GM13976 (cell line): ENCODE measurements at regions not wholly inside any gene's neighbourhood (a gene's known extent, or its start where the extent isn't known, plus 50 kb on each side); places are given as distances from the start of the nearest gene placed in this dataset.

Source experiments
- DNase-seq: peaks from one replicate; pipeline ENCODE4 v3.0.0; 2012; ENCODE audit warnings: low spot score
- in situ Hi-C: fragments of 300-500 bp; cut with MboI; formaldehyde crosslinking; loops from one replicate; pipeline ENCODE4 v1.12.0; 2022; ENCODE audit warnings: low sequenced_read_pairs, mixed read lengths, inconsistent platforms; ENCODE audit not compliant: unreplicated experiment
- TF ChIP-seq, protein P1 (sequence below): IDR thresholded peaks from 2 replicates; pipeline ENCODE4 v1.5.1; 2012; ENCODE audit warnings: borderline replicate concordance, mild to moderate bottlenecking; ENCODE audit not compliant: insufficient read depth; ENCODE audit errors: extremely low read depth, missing control alignments, control extremely low read depth

DNA sequence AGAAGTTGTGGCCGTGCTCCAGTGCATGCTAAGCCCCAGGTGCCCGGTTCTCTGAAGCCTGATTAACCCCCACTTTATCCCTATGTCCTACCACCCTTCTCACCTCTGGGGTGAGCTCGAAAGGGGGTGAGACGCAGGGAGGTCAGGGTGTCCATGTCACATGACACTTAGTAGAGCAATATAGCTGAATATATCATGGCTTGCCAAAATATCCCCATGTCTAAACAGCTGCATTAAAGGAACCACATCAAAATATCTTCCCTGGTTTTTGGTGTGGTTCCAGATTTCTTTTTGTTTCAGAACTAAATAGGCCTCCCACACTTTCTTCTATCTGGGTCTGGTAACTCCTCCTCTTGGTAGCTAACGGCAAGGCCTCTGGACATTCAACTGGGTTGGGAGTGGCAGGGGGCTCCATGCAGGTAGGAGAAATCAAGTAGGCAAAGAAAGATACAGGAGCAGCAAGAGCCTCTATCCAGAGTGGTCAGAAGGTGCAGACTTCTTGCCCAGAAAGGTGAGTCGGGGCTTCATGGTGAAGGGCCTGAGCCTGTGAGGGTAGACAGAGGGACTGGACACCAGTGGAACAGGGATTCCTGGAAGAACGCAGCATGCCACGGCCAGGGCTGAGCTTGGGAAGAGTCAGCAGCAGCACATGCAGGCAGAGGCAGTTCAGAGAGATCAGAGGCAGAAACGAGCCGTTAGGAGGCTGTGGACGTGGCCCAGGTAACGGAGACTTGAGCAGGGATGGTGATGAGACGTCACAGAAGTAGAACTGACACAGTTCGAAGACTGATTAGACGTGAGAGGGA is 202.8 kb upstream of the DIO3 start:
- no peak for DNase-seq
- TF ChIP-seq, protein P1, sequence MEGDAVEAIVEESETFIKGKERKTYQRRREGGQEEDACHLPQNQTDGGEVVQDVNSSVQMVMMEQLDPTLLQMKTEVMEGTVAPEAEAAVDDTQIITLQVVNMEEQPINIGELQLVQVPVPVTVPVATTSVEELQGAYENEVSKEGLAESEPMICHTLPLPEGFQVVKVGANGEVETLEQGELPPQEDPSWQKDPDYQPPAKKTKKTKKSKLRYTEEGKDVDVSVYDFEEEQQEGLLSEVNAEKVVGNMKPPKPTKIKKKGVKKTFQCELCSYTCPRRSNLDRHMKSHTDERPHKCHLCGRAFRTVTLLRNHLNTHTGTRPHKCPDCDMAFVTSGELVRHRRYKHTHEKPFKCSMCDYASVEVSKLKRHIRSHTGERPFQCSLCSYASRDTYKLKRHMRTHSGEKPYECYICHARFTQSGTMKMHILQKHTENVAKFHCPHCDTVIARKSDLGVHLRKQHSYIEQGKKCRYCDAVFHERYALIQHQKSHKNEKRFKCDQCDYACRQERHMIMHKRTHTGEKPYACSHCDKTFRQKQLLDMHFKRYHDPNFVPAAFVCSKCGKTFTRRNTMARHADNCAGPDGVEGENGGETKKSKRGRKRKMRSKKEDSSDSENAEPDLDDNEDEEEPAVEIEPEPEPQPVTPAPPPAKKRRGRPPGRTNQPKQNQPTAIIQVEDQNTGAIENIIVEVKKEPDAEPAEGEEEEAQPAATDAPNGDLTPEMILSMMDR = no peak
- in situ Hi-C loops = no loop called here

- in situ Hi-C loops = no loop called here
- no peak for DNase-seq
Observed at GRCh38 chr14:101359221-101360053, 201.9 kb upstream of the DIO3 start.

GRCh38 chr14:101360054-101360911 is 201.0 kb upstream of the DIO3 start:
- TF ChIP-seq, protein P1 = no peak
- DNase-seq = no peak
- in situ Hi-C loops = no loop called here

More at GRCh38 chr14:101359221-101360053, 201.9 kb upstream of the DIO3 start:
- TF ChIP-seq, protein P1 = no peak

DNA sequence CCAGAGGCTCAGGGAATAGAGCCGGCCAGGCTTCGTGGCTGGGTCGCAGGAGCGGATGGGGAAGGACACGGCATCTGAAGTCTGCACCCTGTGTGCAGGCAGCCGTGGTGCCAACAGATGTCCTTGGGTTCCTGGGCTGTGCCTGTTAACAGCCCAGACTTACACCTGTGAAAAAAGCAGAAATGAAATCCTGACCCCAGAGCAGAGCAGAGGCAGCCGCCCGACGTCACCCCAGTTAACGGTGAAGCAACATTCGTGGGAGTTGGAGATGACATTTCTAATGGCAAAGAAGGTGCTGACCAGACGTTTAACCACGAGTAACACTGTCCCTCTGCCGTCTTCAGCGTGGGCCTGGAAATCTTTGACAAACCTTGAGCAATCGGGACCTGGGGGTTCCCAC is 200.3 kb upstream of the DIO3 start:
- in situ Hi-C loops = no loop called here
- DNase-seq = peak; percentile 25
- TF ChIP-seq, protein P1 = no peak

- TF ChIP-seq, protein P1 = no peak
- peak; percentile 29 for DNase-seq
- in situ Hi-C loops = no loop called here
Observed at GRCh38 chr14:101361451-101362433, 199.6 kb upstream of the DIO3 start.
